Progenitor cell of endocrine pancreas (in vitro differentiated cells): ENCODE measurements at regions not wholly inside any gene's neighbourhood (a gene's known extent, or its start where the extent isn't known, plus 50 kb on each side); places are given as distances from the start of the nearest gene placed in this dataset.
A peak's percentile ranks its signal among the peaks of the same experiment; 100 is the strongest.
"Not testable (repeated sequence)": the region's sequence is repeated elsewhere in the genome, so short reads cannot be mapped to it uniquely, and the experiment has no call there.

Experiments
- DNase-seq: peaks from one replicate; pipeline ENCODE4 v3.0.0; 2021; ENCODE audit warnings: low spot score; ENCODE audit not compliant: unreplicated experiment
- H3K27ac Mint-ChIP-seq: 2 replicates; pipeline ENCODE4 v1.8.0; 2021; ENCODE audit warnings: mild to moderate bottlenecking, moderate library complexity, mixed read lengths
- H3K27me3 Mint-ChIP-seq: 2 replicates; pipeline ENCODE4 v1.8.0; 2021; ENCODE audit warnings: mixed read lengths
- H3K36me3 Mint-ChIP-seq: 2 replicates; pipeline ENCODE4 v1.8.0; 2022; ENCODE audit warnings: mixed read lengths; ENCODE audit not compliant: insufficient read depth
- H3K4me1 Mint-ChIP-seq: 2 replicates; pipeline ENCODE4 v1.8.0; 2021; ENCODE audit warnings: low read depth, mixed read lengths
- H3K4me3 Mint-ChIP-seq: 2 replicates; pipeline ENCODE4 v1.8.0; 2021; ENCODE audit warnings: low read depth, mild to moderate bottlenecking, moderate library complexity, mixed read lengths
- H3K9me3 Mint-ChIP-seq: 2 replicates; pipeline ENCODE4 v1.8.0; 2021; ENCODE audit warnings: low read depth, mixed read lengths
- CTCF ChIP-seq: fragments of 200-600 bp; sonication (generic); IDR thresholded peaks from one replicate; pipeline ENCODE4 v1.5.0; 2021; ENCODE audit warnings: antibody characterized with exemption, mild to moderate bottlenecking; ENCODE audit not compliant: unreplicated experiment

GRCh38 chr10:62492012-62492869 is 118.1 kb downstream of the ZNF365 start:
- H3K9me3 Mint-ChIP-seq = no peaks in the 10 kb centered on the region
- DNase-seq = no peak
- no peaks in the 10 kb centered on the region for H3K36me3 Mint-ChIP-seq
- no peak overlapping the region for H3K4me3 Mint-ChIP-seq
- H3K27ac Mint-ChIP-seq = no peak overlapping the region
- no peaks in the 10 kb centered on the region for H3K4me1 Mint-ChIP-seq
- TF ChIP-seq CTCF = peak; percentile 68
- peaks cover 4% of the 10 kb centered on the region for H3K27me3 Mint-ChIP-seq

- Mint-ChIP-seq H3K27me3 (peaks cover 4% of the 10 kb centered on the region), H3K9me3 (no peaks in the 10 kb centered on the region), H3K4me1 (no peaks in the 10 kb centered on the region), H3K4me3 (no peak overlapping the region), H3K36me3 (no peaks in the 10 kb centered on the region), H3K27ac (no peak overlapping the region)
- no peak for TF ChIP-seq CTCF
- no peak for DNase-seq
Observed at GRCh38 chr10:62492870-62493180, 118.7 kb downstream of the ZNF365 start.

- TF ChIP-seq CTCF = no peak
- DNase-seq = no peak
- Mint-ChIP-seq H3K9me3 (no peaks in the 10 kb centered on the region), H3K4me3 (no peak overlapping the region), H3K36me3 (no peaks in the 10 kb centered on the region), H3K27ac (no peak overlapping the region), H3K27me3 (peaks cover 4% of the 10 kb centered on the region), H3K4me1 (no peaks in the 10 kb centered on the region)
Observed at GRCh38 chr10:62496925-62497324, 122.8 kb downstream of the ZNF365 start.

- Mint-ChIP-seq H3K27ac (no peak overlapping the region), H3K4me1 (no peaks in the 10 kb centered on the region), H3K36me3 (no peaks in the 10 kb centered on the region)
Observed at GRCh38 chr10:62498271-62498670, 124.1 kb downstream of the ZNF365 start.

GRCh38 chr10:62500116-62500515 is 125.9 kb downstream of the ZNF365 start:
- not testable (repeated sequence) for H3K27me3 Mint-ChIP-seq, H3K4me1 Mint-ChIP-seq, H3K4me3 Mint-ChIP-seq, H3K27ac Mint-ChIP-seq, DNase-seq, H3K9me3 Mint-ChIP-seq, H3K36me3 Mint-ChIP-seq

More at GRCh38 chr10:62498271-62498670, 124.1 kb downstream of the ZNF365 start:
- Mint-ChIP-seq H3K27me3 (peaks cover 1% of the 10 kb centered on the region), H3K4me3 (no peak overlapping the region), H3K9me3 (no peaks in the 10 kb centered on the region)
- DNase-seq = no peak
- TF ChIP-seq CTCF = no peak

- no peak for TF ChIP-seq CTCF
- peaks cover 8% of the 10 kb centered on the region for H3K4me1 Mint-ChIP-seq
- H3K4me3 Mint-ChIP-seq = no peak overlapping the region
- no peaks in the 10 kb centered on the region for H3K9me3 Mint-ChIP-seq
- no peaks in the 10 kb centered on the region for H3K27me3 Mint-ChIP-seq
- DNase-seq = no peak
- H3K27ac Mint-ChIP-seq = no peak overlapping the region
- H3K36me3 Mint-ChIP-seq = no peaks in the 10 kb centered on the region
Observed at GRCh38 chr10:62501547-62501946, 127.4 kb downstream of the ZNF365 start.
